GM23338 (cell line): ENCODE measurements at regions not wholly inside any gene's neighbourhood (a gene's known extent, or its start where the extent isn't known, plus 50 kb on each side); places are given as distances from the start of the nearest gene placed in this dataset.

ENCODE experiments used
- ATAC-seq: fragments of 200-7000 bp; cut with Tn5 transposase; 3 replicates; pipeline ENCODE4 v1.9.1; 2020
- DNase-seq: peaks from one replicate; pipeline ENCODE4 v3.0.0-alpha.2; 2015; ENCODE audit warnings: low spot score
- H2AFZ ChIP-seq: fragments of 200-600 bp; sonication (generic); 2 replicates; pipeline ENCODE4 v1.8.0; 2016; ENCODE audit warnings: antibody characterized with exemption, mild to moderate bottlenecking, moderate library complexity
- H3F3A ChIP-seq: fragments of 200-600 bp; sonication (generic); replicated peaks from 2 replicates; pipeline ENCODE4 v1.8.0; 2017; ENCODE audit warnings: antibody characterized with exemption, mixed run types, low read depth
- H3K27ac ChIP-seq: fragments of 200-600 bp; sonication (generic); 2 replicates; pipeline ENCODE4 v1.6.1; 2016; ENCODE audit warnings: low read depth
- H3K27me3 ChIP-seq: fragments of 200-600 bp; sonication (generic); 2 replicates; pipeline ENCODE4 v1.8.0; 2016; ENCODE audit warnings: mild to moderate bottlenecking, mixed run types, moderate library complexity; ENCODE audit not compliant: insufficient read depth
- H3K36me3 ChIP-seq: fragments of 200-600 bp; sonication (generic); 2 replicates; pipeline ENCODE4 v1.8.0; 2016; ENCODE audit warnings: mild to moderate bottlenecking; ENCODE audit not compliant: insufficient read depth
- H3K4me1 ChIP-seq: fragments of 200-600 bp; sonication (generic); 2 replicates; pipeline ENCODE4 v1.8.0; 2016; ENCODE audit warnings: mild to moderate bottlenecking, moderate library complexity; ENCODE audit not compliant: insufficient read depth
- H3K4me2 ChIP-seq: fragments of 200-600 bp; sonication (generic); 2 replicates; pipeline ENCODE4 v1.7.1; 2017; ENCODE audit warnings: mixed run types
- H3K4me3 ChIP-seq: fragments of 200-600 bp; sonication (generic); 2 replicates; pipeline ENCODE4 v1.6.1; 2016; ENCODE audit warnings: mixed run types
- H3K79me2 ChIP-seq: fragments of 200-600 bp; sonication (generic); replicated peaks from 2 replicates; pipeline ENCODE4 v1.8.0; 2017; ENCODE audit warnings: mild to moderate bottlenecking; ENCODE audit not compliant: insufficient read depth
- H3K9me2 ChIP-seq: fragments of 200-600 bp; sonication (generic); 2 replicates; pipeline ENCODE4 v1.8.0; 2017; ENCODE audit not compliant: insufficient read depth
- H4K20me1 ChIP-seq: fragments of 200-600 bp; sonication (generic); replicated peaks from 2 replicates; pipeline ENCODE4 v1.8.0; 2017; ENCODE audit warnings: mild to moderate bottlenecking; ENCODE audit not compliant: insufficient read depth
- H3K27ac Mint-ChIP-seq: 2 replicates; pipeline ENCODE4 v1.8.0; 2020; ENCODE audit warnings: inconsistent platforms, mild to moderate bottlenecking, moderate library complexity, mixed read lengths
- H3K27me3 Mint-ChIP-seq: 3 replicates; pipeline ENCODE4 v1.8.0; 2022; ENCODE audit warnings: low read depth, mild to moderate bottlenecking, moderate library complexity, mixed read lengths, inconsistent platforms; ENCODE audit not compliant: insufficient read depth, poor library complexity
- H3K36me3 Mint-ChIP-seq: 3 replicates; pipeline ENCODE4 v1.8.0; 2021; ENCODE audit warnings: low read depth, mild to moderate bottlenecking, inconsistent platforms, moderate library complexity, mixed read lengths
- H3K4me1 Mint-ChIP-seq: 3 replicates; pipeline ENCODE4 v1.8.0; 2020; ENCODE audit warnings: mild to moderate bottlenecking, inconsistent platforms, mixed read lengths
- H3K4me3 Mint-ChIP-seq: 3 replicates; pipeline ENCODE4 v1.8.0; 2021; ENCODE audit warnings: moderate library complexity, mild to moderate bottlenecking, inconsistent platforms, mixed read lengths
- H3K9me3 Mint-ChIP-seq: 3 replicates; pipeline ENCODE4 v1.8.0; 2020; ENCODE audit warnings: moderate library complexity, mild to moderate bottlenecking, inconsistent platforms, mixed read lengths
- EZH2phosphoT487 ChIP-seq: fragments of 200-600 bp; sonication (generic); IDR thresholded peaks from one replicate; pipeline ENCODE4 v1.8.1; 2018; ENCODE audit warnings: antibody characterized with exemption; ENCODE audit not compliant: unreplicated experiment
- JUNB ChIP-seq: IDR thresholded peaks from one replicate; pipeline ENCODE4 v1.6.1; 2016; ENCODE audit warnings: antibody characterized with exemption; ENCODE audit not compliant: unreplicated experiment
- NANOG ChIP-seq: IDR thresholded peaks from 2 replicates; pipeline ENCODE4 v1.6.1; 2016; ENCODE audit warnings: antibody characterized with exemption, borderline replicate concordance
- STAT1 ChIP-seq: IDR thresholded peaks from one replicate; pipeline ENCODE4 v1.6.1; 2016; ENCODE audit warnings: antibody characterized with exemption; ENCODE audit not compliant: unreplicated experiment
- ZNF114 ChIP-seq: fragments of 250-450 bp; sonication (Bioruptor Pico); IDR thresholded peaks from 2 replicates; pipeline ENCODE4 v1.5.0; 2020; ENCODE audit warnings: mild to moderate bottlenecking, moderate library complexity
- TF ChIP-seq, protein P1 (sequence below), 2 experiments: fragments of 200-600 bp in 1 of 2; sonication (generic) in 1 of 2; conservative IDR thresholded peaks; 2 replicates each; pipeline versions ENCODE4 v1.5.1 to v1.6.1; 2016 to 2017; ENCODE audit warnings: antibody characterized with exemption in 2 of 2, low read depth in 2 of 2, mild to moderate bottlenecking in 2 of 2, moderate library complexity in 1 of 2
- TF ChIP-seq, protein P2 (sequence below): IDR thresholded peaks from 2 replicates; pipeline ENCODE4 v1.6.1; 2016; ENCODE audit warnings: antibody characterized with exemption
- TF ChIP-seq, protein P3 (sequence below): IDR thresholded peaks from one replicate; pipeline ENCODE4 v1.6.1; 2018; ENCODE audit warnings: antibody characterized with exemption; ENCODE audit not compliant: unreplicated experiment

DNA sequence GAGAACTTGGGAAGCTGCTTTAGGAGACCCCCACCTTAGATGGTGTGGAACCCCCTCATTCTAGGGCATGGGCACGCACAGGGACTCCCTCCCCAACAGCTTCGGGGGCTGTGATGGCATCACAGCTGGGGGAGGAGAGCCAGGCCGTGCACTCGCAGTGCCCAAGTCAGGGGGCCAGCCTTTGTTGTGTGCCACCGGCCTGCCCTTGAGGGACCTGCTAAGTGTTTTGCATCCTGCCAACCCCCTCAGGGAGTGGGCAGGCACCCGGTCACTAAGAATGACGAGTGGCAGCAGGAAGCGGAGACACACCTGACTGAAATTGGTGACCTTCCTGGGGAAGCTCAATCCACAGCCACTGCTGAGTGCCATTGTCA lies 334.9 kb upstream of the SFSWAP start (continued):
- TF ChIP-seq, protein P1, sequence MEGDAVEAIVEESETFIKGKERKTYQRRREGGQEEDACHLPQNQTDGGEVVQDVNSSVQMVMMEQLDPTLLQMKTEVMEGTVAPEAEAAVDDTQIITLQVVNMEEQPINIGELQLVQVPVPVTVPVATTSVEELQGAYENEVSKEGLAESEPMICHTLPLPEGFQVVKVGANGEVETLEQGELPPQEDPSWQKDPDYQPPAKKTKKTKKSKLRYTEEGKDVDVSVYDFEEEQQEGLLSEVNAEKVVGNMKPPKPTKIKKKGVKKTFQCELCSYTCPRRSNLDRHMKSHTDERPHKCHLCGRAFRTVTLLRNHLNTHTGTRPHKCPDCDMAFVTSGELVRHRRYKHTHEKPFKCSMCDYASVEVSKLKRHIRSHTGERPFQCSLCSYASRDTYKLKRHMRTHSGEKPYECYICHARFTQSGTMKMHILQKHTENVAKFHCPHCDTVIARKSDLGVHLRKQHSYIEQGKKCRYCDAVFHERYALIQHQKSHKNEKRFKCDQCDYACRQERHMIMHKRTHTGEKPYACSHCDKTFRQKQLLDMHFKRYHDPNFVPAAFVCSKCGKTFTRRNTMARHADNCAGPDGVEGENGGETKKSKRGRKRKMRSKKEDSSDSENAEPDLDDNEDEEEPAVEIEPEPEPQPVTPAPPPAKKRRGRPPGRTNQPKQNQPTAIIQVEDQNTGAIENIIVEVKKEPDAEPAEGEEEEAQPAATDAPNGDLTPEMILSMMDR (conservative IDR thresholded peaks at IDR 0.05; ENCODE audit: low read depth in 2 of 2), result no peak
- no peak for TF ChIP-seq STAT1
- TF ChIP-seq JUNB, result no peak
- TF ChIP-seq, protein P2, sequence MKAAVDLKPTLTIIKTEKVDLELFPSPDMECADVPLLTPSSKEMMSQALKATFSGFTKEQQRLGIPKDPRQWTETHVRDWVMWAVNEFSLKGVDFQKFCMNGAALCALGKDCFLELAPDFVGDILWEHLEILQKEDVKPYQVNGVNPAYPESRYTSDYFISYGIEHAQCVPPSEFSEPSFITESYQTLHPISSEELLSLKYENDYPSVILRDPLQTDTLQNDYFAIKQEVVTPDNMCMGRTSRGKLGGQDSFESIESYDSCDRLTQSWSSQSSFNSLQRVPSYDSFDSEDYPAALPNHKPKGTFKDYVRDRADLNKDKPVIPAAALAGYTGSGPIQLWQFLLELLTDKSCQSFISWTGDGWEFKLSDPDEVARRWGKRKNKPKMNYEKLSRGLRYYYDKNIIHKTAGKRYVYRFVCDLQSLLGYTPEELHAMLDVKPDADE, result no peak
- no peak for TF ChIP-seq ZNF114 (CRISPR knock-in tag)

DNA sequence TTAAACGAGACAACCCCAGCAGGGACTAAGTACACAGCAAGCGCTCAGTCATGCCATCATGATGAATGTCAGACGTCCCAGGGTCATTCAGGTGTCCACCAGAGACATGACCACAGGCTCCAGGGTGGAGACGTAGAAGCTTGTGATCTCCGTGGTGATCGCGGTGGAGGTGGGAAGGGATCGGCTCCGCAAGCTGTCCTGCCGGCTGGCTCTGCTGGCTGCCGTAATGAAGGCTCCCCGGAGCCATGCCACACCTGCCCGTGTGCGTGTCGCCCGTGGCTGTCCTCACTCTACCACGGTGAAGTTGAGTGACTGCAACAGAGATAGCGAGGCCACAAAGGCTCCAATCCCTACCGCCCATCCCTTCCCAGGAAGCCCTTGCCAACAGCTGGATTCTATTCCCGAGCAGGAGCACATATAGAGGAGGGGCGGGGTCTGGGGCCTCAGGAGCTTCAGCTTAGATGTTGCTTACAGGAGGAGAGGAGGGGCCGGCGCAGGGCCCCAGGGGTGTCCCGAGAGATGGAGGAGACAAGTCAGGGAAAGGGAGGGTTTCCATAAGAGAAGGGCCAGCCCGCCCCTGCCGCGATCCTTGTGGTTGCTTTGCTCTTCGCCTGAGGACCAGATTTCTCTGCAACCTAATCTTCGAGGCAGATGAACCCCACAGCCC lies 332.6 kb upstream of the SFSWAP start:
- Mint-ChIP-seq H3K4me1 (peaks cover 14% of the 10 kb centered on the region), H3K36me3 (no peaks in the 10 kb centered on the region; the same call in 2 of the 3 replicates), H3K27me3 (peaks cover 4% of the 10 kb centered on the region), H3K27ac (no peak overlapping the region), H3K9me3 (no peaks in the 10 kb centered on the region; the same call in 2 of the 3 replicates), H3K4me3 (no peak overlapping the region)
- DNase-seq (no peak), ATAC-seq (no peak)
- Histone ChIP-seq H3K4me3 (no peak overlapping the region), H3F3A (no peaks in the 10 kb centered on the region), H3K4me1 (no peaks in the 10 kb centered on the region), H4K20me1 (no peaks in the 10 kb centered on the region), H3K4me2 (no peak overlapping the region), H3K27me3 (no peaks in the 10 kb centered on the region), H3K36me3 (no peaks in the 10 kb centered on the region), H3K27ac (no peak overlapping the region), H3K79me2 (no peaks in the 10 kb centered on the region), H3K9me2 (no peaks in the 10 kb centered on the region), H2AFZ (no peak overlapping the region)
- TF ChIP-seq EZH2phosphoT487 (no peak), STAT1 (no peak), NANOG (no peak)
- TF ChIP-seq, protein P2, result no peak
- TF ChIP-seq, protein P3, sequence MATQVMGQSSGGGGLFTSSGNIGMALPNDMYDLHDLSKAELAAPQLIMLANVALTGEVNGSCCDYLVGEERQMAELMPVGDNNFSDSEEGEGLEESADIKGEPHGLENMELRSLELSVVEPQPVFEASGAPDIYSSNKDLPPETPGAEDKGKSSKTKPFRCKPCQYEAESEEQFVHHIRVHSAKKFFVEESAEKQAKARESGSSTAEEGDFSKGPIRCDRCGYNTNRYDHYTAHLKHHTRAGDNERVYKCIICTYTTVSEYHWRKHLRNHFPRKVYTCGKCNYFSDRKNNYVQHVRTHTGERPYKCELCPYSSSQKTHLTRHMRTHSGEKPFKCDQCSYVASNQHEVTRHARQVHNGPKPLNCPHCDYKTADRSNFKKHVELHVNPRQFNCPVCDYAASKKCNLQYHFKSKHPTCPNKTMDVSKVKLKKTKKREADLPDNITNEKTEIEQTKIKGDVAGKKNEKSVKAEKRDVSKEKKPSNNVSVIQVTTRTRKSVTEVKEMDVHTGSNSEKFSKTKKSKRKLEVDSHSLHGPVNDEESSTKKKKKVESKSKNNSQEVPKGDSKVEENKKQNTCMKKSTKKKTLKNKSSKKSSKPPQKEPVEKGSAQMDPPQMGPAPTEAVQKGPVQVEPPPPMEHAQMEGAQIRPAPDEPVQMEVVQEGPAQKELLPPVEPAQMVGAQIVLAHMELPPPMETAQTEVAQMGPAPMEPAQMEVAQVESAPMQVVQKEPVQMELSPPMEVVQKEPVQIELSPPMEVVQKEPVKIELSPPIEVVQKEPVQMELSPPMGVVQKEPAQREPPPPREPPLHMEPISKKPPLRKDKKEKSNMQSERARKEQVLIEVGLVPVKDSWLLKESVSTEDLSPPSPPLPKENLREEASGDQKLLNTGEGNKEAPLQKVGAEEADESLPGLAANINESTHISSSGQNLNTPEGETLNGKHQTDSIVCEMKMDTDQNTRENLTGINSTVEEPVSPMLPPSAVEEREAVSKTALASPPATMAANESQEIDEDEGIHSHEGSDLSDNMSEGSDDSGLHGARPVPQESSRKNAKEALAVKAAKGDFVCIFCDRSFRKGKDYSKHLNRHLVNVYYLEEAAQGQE, result no peak
- TF ChIP-seq, protein P1 (conservative IDR thresholded peaks at IDR 0.05; ENCODE audit: low read depth in 2 of 2), result no peak
